ENCODE measurements at regions not wholly inside any gene's neighbourhood (a gene's known extent, or its start where the extent isn't known, plus 50 kb on each side); places are given as distances from the start of the nearest gene placed in this dataset.

DNA sequence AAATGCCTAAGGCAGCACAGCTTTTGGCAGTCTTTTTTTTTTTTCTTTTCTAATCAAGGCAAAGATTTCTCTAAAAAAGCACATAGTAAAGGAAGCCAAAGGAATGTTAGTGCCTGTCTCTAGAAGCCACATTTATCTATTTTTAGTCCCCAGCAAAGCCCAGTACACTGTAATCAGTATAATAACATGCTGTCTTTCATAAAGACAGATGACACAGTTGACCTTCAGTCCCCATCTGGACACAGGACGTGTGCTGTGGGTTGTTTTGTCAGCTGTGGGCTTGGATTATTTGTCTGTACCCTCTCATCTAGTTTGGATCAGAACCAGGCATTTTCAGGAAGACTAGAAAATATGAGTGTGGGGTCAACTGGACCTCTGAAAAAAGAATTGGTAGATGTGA is 110.4 kb upstream of the CTNNB1 start:
- no peak overlapping the region for H3K27ac ChIP-seq
- TF ChIP-seq, protein P1, sequence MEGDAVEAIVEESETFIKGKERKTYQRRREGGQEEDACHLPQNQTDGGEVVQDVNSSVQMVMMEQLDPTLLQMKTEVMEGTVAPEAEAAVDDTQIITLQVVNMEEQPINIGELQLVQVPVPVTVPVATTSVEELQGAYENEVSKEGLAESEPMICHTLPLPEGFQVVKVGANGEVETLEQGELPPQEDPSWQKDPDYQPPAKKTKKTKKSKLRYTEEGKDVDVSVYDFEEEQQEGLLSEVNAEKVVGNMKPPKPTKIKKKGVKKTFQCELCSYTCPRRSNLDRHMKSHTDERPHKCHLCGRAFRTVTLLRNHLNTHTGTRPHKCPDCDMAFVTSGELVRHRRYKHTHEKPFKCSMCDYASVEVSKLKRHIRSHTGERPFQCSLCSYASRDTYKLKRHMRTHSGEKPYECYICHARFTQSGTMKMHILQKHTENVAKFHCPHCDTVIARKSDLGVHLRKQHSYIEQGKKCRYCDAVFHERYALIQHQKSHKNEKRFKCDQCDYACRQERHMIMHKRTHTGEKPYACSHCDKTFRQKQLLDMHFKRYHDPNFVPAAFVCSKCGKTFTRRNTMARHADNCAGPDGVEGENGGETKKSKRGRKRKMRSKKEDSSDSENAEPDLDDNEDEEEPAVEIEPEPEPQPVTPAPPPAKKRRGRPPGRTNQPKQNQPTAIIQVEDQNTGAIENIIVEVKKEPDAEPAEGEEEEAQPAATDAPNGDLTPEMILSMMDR (IDR thresholded peaks at IDR 0.05; ENCODE audit: low read depth, low read length): no peak

DNA sequence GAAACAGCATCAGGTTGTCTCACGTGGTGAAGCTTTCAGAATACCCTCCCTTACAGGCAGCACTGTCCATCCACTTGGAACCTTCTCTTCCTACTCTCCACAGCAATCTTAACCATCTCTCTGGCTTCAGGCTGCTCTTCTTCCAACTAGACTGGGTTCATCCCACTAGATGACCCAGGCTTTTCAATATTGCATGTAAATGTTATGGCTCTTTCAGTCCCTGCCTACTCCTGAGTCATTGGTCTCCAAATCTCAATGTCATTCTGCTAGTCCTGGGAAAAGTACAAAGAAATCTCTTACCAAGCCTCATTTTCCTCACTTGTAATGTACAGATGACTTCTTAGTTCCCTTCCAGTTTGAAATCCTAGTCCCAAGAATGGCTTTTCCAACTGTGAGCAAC is 109.7 kb upstream of the CTNNB1 start:
- TF ChIP-seq, protein P1 (IDR thresholded peaks at IDR 0.05; ENCODE audit: low read depth, low read length): no peak

More for the DNA sequence above, 110.4 kb upstream of the CTNNB1 start:
- Histone ChIP-seq H3K36me3 (no peaks in the 10 kb centered on the region), H3K27me3 (ENCODE audit: insufficient read depth, low read depth, severe bottlenecking) (no peaks in the 10 kb centered on the region), H3K9me3 (ENCODE audit: severe bottlenecking) (no peaks in the 10 kb centered on the region), H3K4me3 (ENCODE audit: low read depth, low read length) (no peak overlapping the region)
- DNase-seq: no peak

DNA sequence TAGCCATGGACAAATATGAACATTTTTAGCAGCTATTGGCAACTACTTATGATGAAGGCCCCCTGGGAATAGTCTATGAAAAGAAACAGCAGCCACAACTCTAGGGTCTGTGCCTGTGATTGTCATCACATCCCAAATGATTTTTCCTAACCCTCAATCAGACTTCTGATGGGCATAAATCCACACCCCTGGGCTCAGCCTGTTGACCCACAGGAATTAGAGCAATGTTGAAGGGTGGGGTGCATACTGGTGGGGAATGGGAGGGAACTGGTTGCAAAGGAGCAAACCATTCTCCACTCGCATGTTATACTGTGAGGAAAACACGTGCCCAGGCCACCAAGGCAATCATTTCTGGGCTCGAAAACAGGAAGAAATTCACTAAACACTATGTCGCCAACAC is 106.5 kb upstream of the CTNNB1 start:
- H3K9me3 ChIP-seq (ENCODE audit: severe bottlenecking): no peaks in the 10 kb centered on the region
- DNase-seq: no peak

More for the DNA sequence above, 109.7 kb upstream of the CTNNB1 start:
- Histone ChIP-seq H3K27me3 (ENCODE audit: insufficient read depth, low read depth, severe bottlenecking) (no peaks in the 10 kb centered on the region), H3K4me3 (ENCODE audit: low read depth, low read length) (no peak overlapping the region), H3K9me3 (ENCODE audit: severe bottlenecking) (no peaks in the 10 kb centered on the region), H3K27ac (no peak overlapping the region), H3K36me3 (no peaks in the 10 kb centered on the region)
- DNase-seq: no peak

DNA sequence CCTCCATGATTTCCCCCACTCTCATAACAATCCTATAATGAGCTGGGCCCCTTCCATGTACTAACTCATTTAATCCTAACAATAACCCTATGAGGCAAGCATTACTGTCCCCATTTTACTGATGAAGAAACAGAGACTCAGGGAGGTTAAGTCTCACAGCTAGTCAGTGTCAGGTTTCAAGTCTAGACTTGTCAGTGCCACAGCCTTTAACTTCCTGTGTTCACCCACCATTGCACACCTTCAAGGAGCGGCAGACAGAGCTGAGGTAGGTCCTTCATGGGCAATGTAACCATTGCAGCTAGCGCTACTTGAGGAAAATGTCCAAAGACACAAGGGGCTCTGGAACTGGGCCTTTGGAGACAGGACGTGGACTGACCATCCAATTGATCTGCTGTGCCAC is 105.8 kb upstream of the CTNNB1 start:
- TF ChIP-seq, protein P1 (IDR thresholded peaks at IDR 0.05; ENCODE audit: low read depth, low read length): no peak
- no peaks in the 10 kb centered on the region for H3K9me3 ChIP-seq (ENCODE audit: severe bottlenecking)
- H3K27me3 ChIP-seq (ENCODE audit: insufficient read depth, low read depth, severe bottlenecking): no peaks in the 10 kb centered on the region
- H3K4me3 ChIP-seq (ENCODE audit: low read depth, low read length): no peak overlapping the region
- H3K36me3 ChIP-seq: no peaks in the 10 kb centered on the region
- no peak for DNase-seq
- H3K27ac ChIP-seq: no peak overlapping the region

More for the DNA sequence above, 106.5 kb upstream of the CTNNB1 start:
- Histone ChIP-seq H3K36me3 (no peaks in the 10 kb centered on the region), H3K27ac (no peak overlapping the region), H3K27me3 (ENCODE audit: insufficient read depth, low read depth, severe bottlenecking) (no peaks in the 10 kb centered on the region), H3K4me3 (ENCODE audit: low read depth, low read length) (no peak overlapping the region)
- TF ChIP-seq, protein P1 (IDR thresholded peaks at IDR 0.05; ENCODE audit: low read depth, low read length): no peak

DNA sequence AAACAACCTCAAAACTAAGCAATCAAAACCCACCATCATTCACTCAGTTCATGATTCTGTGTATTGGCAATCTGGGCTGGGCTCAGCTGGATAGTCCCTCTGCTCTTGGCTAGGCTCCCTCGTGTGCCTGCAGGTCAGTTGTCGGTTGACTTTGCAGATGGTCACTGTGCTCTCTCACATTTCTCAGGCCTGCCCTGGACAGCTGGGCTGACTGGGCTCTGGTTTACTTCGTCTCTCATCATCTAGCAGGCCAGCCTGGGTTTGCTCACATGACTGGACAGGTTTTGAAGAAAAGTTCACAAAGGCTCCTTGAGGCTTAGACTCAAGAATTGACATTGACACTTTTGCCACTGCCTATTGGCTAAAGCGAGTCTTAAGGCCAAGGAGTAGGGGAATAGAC is 105.0 kb upstream of the CTNNB1 start:
- Histone ChIP-seq H3K27ac (no peak overlapping the region), H3K4me3 (ENCODE audit: low read depth, low read length) (no peak overlapping the region)
- TF ChIP-seq, protein P1 (IDR thresholded peaks at IDR 0.05; ENCODE audit: low read depth, low read length): no peak

GRCh38 chr3:41095702-41096101 is 103.6 kb upstream of the CTNNB1 start:
- H3K27ac ChIP-seq: no peak overlapping the region
- TF ChIP-seq, protein P1 (IDR thresholded peaks at IDR 0.05; ENCODE audit: low read depth, low read length): no peak
- no peak for DNase-seq
- H3K36me3 ChIP-seq: no peaks in the 10 kb centered on the region
- no peak overlapping the region for H3K4me3 ChIP-seq (ENCODE audit: low read depth, low read length)
- no peaks in the 10 kb centered on the region for H3K27me3 ChIP-seq (ENCODE audit: insufficient read depth, low read depth, severe bottlenecking)
- H3K9me3 ChIP-seq (ENCODE audit: severe bottlenecking): no peaks in the 10 kb centered on the region

More for the DNA sequence above, 105.0 kb upstream of the CTNNB1 start:
- no peaks in the 10 kb centered on the region for H3K9me3 ChIP-seq (ENCODE audit: severe bottlenecking)
- no peaks in the 10 kb centered on the region for H3K27me3 ChIP-seq (ENCODE audit: insufficient read depth, low read depth, severe bottlenecking)
- no peak for DNase-seq
- no peaks in the 10 kb centered on the region for H3K36me3 ChIP-seq
